Psoas muscle (tissue), 7 donors: ENCODE measurements at regions not wholly inside any gene's neighbourhood (a gene's known extent, or its start where the extent isn't known, plus 50 kb on each side); places are given as distances from the start of the nearest gene placed in this dataset.

Source experiments
- ATAC-seq, 4 donors: fragments of 200-7000 bp; cut with Tn5 transposase; one replicate each; pipeline ENCODE4 v1.9.1; 2020; ENCODE audit warnings: moderate library complexity in 3 of 4, mild to moderate bottlenecking in 2 of 4
- DNase-seq, 2 donors: peaks; one replicate each; pipeline ENCODE4 v3.0.0-alpha.2; 2020
- H3K27ac ChIP-seq: fragments of 200-600 bp; one replicate; pipeline ENCODE4 v1.8.0; 2022
- H3K27me3 ChIP-seq, 3 donors: fragments of 200-600 bp in 1 of 3; one replicate each; pipeline versions ENCODE4 v1.6.1 to v1.8.0; 2013 to 2022; ENCODE audit warnings: low read length in 2 of 3, mild to moderate bottlenecking in 2 of 3, moderate library complexity in 1 of 3; ENCODE audit not compliant: insufficient read depth in 3 of 3
- H3K36me3 ChIP-seq, 2 donors: fragments of 200-600 bp in 1 of 2; one replicate each; pipeline versions ENCODE4 v1.6.1 to v1.8.0; 2013 to 2022; ENCODE audit warnings: low read depth in 1 of 2, mild to moderate bottlenecking in 1 of 2, moderate library complexity in 1 of 2; ENCODE audit not compliant: insufficient read depth in 1 of 2
- H3K4me1 ChIP-seq: fragments of 200-600 bp; one replicate; pipeline ENCODE4 v1.8.0; 2022
- H3K4me3 ChIP-seq: fragments of 200-600 bp; one replicate; pipeline ENCODE4 v1.8.0; 2022; ENCODE audit warnings: mild to moderate bottlenecking
- H3K9me3 ChIP-seq: fragments of 200-600 bp; one replicate; pipeline ENCODE4 v1.8.0; 2022
- CTCF ChIP-seq: fragments of 200-600 bp; IDR thresholded peaks from one replicate; pipeline ENCODE4 v1.8.0; 2022; ENCODE audit warnings: antibody characterized with exemption
- WGBS, 3 donors: extraction: QIAGEN DNeasy Blood & Tissue Kit; methylation state at CpG; one replicate each; pipeline versions ENCODE4 v1.1.6 to v1.1.7; 2013; 5-methylcytosine and 5-hydroxymethylcytosine counted together
- intact Hi-C, 2 donors: fragments of 100-400 bp; cut with DNase I; formaldehyde crosslinking; loops; one replicate each; pipeline versions ENCODE4 v1.11.0 to v1.14.2; 2022
- donor health status: healthy with polysubstance abuse.
- donor health status: DM: no; HTN: no; CAD: no; lungs with moderate emphysema.
- donor health status: Bipolar disorder and iron deficiency.
- donor health status: healthy.
- donor health status: DM: yes; HTN: yes; CAD: no.
- donor health status: DM: no; HTN: no; CAD: no.
- donor health status: DM: yes; HTN: yes; CAD: no.

- H3K36me3 ChIP-seq = no peaks in the 10 kb centered on the region
- intact Hi-C loops = loop anchor here (5.0 kb wide), 2 partner anchors 169 to 821 kb away; no protein-coding TSS in a partner anchor
Observed at GRCh38 chr9:126228111-126228780, 98.4 kb upstream of the MVB12B start.

GRCh38 chr9:126228781-126229444 lies 97.7 kb upstream of the MVB12B start:
- peak; percentile 67 to 76 for DNase-seq
- H3K36me3 ChIP-seq = no peaks in the 10 kb centered on the region
- WGBS, 3 donors = 24 to 28% (median 25%) methylated on average over 19 of the region's 19 CpGs
- no peaks in the 10 kb centered on the region for H3K9me3 ChIP-seq
- H3K27me3 ChIP-seq = peaks cover 0 to 20% (median 6%) of the 10 kb centered on the region in 3 donors
- no peak overlapping the region for H3K4me3 ChIP-seq
- H3K27ac ChIP-seq = no peak overlapping the region
- H3K4me1 ChIP-seq = no peaks in the 10 kb centered on the region
- peak; percentile 80 to 92 (median 88) for ATAC-seq
- intact Hi-C loops = loop anchor here (1.0 to 5.0 kb wide), 3 partner anchors 168 to 822 kb away; no protein-coding TSS in a partner anchor
- TF ChIP-seq CTCF = peak; percentile 91

More at GRCh38 chr9:126228111-126228780, 98.4 kb upstream of the MVB12B start:
- no peak for TF ChIP-seq CTCF
- no peaks in the 10 kb centered on the region for H3K9me3 ChIP-seq
- H3K27me3 ChIP-seq = peaks cover 0 to 27% (median 11%) of the 10 kb centered on the region in 3 donors
- ATAC-seq (no peak), DNase-seq (no peak)
- WGBS, 3 donors = 79 to 87% (median 82%) methylated on average over 14 of the region's 14 CpGs
- H3K4me1 ChIP-seq = no peaks in the 10 kb centered on the region
- no peak overlapping the region for H3K27ac ChIP-seq
- no peak overlapping the region for H3K4me3 ChIP-seq

GRCh38 chr9:126229501-126229900 lies 97.1 kb upstream of the MVB12B start:
- ATAC-seq (no peak), DNase-seq (no peak)
- H3K9me3 ChIP-seq = no peaks in the 10 kb centered on the region
- intact Hi-C loops = loop anchor here (1.0 to 5.0 kb wide), 3 partner anchors 168 to 822 kb away; no protein-coding TSS in a partner anchor
- no peak overlapping the region for H3K27ac ChIP-seq
- peaks cover 0 to 14% (median 3%) of the 10 kb centered on the region in 3 donors for H3K27me3 ChIP-seq
- no peak for TF ChIP-seq CTCF
- no peaks in the 10 kb centered on the region for H3K4me1 ChIP-seq
- H3K4me3 ChIP-seq = no peak overlapping the region
- WGBS, 3 donors = 91 to 93% (median 92%) methylated on average over 3 of the region's 3 CpGs
- no peaks in the 10 kb centered on the region for H3K36me3 ChIP-seq

- WGBS, 3 donors = 84 to 90% (median 89%) methylated on average over 11 of the region's 11 CpGs
- ATAC-seq (no peak), DNase-seq (no peak)
- TF ChIP-seq CTCF = no peak
- intact Hi-C loops = no loop called here
- H3K36me3 ChIP-seq = no peaks in the 10 kb centered on the region
- H3K27me3 ChIP-seq = peaks cover 0 to 9% (median 3%) of the 10 kb centered on the region in 3 donors
- H3K4me3 ChIP-seq = no peak overlapping the region
- H3K9me3 ChIP-seq = no peaks in the 10 kb centered on the region
- no peaks in the 10 kb centered on the region for H3K4me1 ChIP-seq
- no peak overlapping the region for H3K27ac ChIP-seq
Observed at GRCh38 chr9:126230692-126231091, 95.9 kb upstream of the MVB12B start.
